IPS-NIHi11 (cell line): ENCODE measurements at regions not wholly inside any gene's neighbourhood (a gene's known extent, or its start where the extent isn't known, plus 50 kb on each side); places are given as distances from the start of the nearest gene placed in this dataset.

Experiments
- DNase-seq: peaks from one replicate; pipeline ENCODE4 v3.0.0; 2012; ENCODE audit warnings: mixed read lengths, low spot score

DNA sequence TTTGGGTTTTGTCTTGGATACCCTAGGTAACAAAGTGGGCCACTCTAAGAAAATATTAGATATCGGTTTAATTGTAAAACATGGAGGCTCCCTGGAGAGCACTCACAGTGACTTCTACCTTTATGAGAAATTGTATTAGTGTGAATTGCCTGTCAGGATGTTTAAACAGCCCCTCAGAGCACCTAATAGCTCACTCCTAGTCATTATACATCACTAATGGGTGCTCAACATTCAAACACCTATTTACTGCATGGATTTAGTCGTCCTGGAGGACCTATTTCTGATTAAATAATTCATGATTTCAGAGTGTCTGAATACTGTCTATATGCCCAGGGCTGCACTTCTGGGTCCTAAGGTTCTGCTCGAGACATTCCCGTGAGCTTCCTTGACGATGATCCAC, 430.2 kb upstream of the EEF2KMT start:
- no peak for DNase-seq

DNA sequence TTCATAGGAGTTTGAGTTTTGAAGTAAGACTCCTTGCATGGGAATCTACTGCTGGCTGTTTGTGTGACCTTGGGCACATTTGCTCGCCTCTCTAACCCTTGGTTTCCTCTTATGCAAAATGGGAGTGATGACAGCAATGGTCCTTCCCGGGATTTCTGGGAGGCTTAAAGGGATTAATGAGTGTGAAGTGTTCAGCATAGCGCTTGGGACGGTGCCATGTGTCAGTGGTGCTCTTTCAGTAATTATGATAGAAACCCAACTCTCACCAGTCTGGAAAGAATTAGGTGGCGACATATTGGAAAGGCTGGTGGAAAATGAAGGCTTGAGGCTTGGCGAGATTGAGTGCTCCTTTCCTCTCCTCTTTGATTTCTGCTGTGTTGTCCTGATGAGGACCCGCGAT, 429.2 kb upstream of the EEF2KMT start:
- DNase-seq: no peak

DNA sequence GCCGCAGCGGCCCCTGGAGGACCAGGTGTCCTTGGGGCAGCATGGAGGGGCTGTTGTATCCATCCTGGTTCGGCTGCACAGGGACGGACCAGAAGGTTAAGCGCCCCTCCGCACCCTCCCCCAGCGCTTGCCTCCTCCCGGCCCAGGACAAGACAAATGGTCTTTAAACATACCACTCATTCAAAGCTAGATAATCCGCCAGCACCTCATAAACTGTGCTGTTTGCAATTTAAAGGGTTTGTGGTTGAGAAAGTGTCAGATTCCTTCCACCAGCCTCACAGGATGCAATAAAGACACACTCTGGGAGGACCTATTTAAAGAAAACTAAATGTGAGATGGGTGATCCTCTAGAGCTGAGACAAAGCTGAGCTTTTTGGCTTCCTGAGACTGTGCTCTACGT, 426.2 kb upstream of the EEF2KMT start:
- peak; percentile 31 for DNase-seq

DNA sequence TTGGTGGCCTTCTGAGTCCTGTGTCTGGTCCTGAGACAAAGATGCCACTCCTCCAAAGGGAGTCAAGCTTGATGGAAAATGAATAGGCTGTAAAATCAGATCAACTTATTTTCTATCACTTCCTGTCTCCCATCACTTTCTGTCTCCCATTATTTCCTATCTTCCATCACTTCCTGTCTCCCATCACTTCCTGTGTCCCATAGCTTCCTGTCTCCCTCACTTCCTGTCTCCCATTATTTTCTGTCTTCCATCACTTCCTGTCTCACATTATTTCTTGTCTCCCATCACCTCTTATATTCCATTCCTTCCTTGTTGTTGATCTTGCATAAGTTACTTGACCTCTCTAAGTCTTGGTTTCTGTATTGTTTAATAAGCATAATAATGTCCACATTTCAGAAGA, 418.5 kb upstream of the EEF2KMT start:
- DNase-seq: no peak

DNA sequence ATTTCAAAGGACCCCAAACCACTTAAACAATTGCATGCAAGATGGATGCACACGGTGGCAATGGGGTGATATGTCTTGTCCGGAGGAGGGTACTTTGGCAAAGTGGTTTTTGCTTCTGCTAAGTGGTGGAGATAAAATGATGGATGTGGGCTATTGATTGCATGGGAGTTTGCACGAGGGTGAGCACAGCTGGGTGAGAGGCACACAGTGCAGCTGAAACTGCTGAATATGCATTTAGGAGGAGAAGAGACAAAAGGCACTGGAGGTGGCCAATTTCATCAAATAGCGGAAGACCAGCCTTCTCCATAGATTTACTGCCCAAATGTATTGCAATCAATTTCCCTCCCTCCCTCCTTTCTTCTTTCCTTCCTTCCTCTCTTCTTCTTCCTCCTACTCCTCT, 414.4 kb upstream of the EEF2KMT start:
- DNase-seq: no peak

DNA sequence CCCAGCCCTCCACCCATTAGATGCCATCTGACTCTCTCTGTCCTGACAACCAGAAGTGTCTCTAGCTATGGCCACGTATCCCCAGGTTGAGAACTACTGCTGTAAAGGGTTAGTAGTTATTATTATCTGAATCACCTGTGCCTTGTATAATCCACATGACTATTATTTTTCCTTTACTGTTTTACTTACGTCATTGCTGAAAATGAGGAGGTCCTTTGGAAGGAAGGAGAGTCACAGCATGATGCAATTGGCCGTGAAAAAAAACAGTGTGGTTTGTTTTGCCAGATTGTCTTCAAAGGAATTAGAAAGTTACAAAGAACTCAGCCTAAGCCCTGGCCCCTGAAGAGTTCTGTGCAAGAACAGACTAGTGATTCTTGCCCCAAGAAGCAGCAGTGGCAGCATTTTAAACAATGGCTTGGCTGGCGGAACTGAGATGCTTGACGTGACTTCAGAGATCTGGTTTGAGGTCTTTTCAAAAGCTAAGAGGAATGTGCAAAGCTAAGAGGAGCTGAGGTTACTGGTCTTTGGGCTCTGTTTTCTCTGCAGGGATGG, 413.3 kb upstream of the EEF2KMT start:
- no peak for DNase-seq

DNA sequence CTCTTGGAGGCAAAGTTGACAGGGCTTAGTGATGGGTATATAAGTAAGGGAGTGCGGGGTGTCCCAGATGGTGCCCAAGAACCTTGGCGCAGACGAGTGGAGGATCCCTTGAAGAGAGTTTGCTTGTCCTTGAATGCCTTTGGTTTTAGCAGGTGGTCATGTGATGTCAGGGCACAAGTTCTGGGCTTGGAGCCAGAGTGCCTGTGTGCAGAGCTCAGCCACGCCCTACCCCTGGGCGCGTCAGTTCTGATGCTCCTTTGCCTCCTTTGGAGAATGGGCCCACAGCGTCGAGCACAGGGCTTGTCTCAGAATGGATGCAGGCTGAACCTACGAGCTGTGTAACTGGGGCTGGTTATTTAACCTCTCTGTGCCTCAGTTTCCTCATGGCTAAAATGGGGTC, 412.2 kb upstream of the EEF2KMT start:
- DNase-seq: no peak

DNA sequence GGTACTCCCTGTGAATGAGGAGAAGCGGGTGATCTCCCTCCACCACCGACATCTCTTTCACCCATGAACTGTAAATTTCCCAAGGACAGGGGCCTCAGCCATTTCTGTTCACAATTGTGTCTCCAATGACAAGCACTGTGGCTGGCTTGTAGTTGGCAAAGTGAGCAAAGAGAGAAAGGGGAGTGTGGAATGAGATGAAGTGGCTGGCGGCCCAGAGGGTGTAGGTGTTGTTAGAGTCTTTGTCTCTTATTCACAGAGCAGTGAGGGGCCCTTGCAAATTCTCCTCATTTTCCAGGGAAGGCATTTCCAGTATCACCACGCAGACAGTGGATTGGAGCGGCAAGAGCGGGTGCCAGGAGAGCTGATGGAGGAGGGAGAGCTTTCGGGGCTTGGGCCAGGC, 411.7 kb upstream of the EEF2KMT start:
- DNase-seq: no peak

DNA sequence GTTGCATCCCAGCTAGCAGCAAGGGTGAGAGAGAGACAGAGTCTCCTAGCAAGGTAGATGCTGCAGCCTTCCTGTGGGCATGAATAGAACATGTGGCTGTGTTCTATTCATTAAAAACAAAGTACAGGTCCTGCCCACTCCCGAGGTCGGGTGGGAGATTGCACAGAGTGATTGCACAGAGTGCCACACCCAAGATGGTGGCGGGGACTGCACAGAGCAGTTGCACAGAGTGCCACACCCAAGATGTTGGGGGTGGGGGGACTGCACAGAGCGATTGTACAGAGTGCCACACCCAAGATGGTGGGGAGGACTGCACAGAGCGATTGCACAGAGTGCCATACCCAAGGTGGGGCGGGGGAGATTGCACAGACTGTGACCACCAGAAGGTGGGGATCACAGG, 410.8 kb upstream of the EEF2KMT start:
- DNase-seq: no peak

DNA sequence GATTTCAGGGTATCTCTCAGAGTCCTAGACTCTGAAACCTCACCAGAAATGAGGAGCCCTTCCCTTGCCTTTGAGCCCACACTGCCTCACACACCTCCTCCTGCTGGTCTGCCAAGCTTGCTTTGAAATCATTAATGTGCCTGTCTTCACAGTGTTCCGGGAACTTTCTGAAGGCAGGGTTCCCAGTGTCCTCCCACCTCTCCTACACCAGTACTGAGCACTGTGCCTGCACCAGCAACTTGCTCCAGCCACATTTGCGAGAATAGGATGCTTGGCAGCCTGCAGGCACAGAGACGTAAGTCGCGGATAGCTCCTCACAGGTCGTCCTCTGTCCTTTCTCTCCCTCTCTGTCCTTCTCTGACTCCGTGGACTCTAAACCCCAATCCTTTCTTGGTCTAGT, 408.4 kb upstream of the EEF2KMT start:
- no peak for DNase-seq

DNA sequence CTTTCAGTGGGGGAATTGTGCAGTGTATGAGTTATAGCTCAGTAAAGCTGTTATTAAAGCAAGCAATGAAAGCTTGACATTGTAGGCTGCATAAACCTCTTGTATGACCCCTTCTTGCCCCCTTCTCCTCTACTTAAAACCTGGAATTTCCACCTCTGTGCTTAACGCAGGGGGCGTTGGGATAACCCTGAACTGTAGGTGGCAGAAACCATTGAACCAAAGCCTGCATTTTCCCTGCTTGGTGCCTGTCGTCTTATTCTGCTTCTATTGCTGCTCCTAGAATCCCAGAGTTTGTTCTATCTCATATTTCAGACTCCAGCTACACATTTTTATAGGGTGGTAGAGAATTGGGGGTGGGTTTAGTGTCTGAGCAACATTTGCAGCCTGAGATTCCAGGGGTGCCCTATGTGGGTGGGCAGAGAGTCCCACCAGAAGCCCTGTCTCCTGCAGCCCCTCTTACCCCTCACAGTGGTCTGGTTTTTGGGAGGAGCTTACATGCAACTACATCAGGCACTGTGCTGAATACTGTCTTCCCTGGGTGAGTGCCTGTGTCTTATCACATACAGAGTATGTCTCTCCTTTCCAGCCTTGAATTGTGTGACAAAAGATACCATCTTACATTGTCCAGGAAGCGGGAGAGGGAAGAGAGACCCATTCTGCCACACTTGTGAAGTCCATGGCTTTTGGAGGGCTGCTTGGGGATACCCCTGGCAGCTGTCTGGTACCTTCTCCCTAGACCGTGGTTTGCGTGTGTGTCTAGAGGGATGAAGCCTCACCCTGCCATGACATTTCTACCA, 407.7 kb upstream of the EEF2KMT start:
- DNase-seq: no peak

DNA sequence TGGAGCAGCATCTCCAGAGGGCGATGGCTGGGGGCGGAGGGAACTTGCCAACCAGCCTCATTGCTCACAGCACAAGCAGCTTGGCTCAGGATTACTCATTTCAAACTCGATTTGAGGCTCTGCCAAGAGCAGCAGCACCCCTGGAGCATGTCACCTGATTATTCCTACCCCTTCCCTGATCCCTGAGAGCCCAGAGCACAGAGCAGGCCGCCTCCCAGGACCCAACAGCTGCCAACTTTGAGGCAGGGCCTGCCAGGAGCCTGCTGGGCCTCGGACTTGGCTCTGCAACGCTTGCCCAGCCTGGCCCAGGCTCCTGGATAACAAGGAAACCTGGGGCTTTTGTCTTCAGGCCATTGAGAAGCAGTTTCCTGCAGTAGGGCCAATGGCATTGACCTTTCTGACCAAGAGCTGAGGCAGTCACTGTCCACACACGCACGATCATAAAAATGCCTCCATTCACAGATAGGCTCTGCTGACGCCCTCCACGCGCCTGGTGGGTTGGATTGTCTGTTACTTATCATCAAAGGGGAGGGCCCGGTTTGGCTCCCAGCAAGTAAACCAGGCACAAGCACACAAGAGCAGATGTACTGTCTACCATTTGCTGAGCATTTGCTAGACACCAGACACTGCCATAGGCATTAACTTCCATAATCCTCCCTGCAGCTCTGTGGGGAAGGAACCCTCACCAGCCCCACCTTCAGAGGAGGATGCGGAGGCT, 406.6 kb upstream of the EEF2KMT start:
- no peak for DNase-seq

DNA sequence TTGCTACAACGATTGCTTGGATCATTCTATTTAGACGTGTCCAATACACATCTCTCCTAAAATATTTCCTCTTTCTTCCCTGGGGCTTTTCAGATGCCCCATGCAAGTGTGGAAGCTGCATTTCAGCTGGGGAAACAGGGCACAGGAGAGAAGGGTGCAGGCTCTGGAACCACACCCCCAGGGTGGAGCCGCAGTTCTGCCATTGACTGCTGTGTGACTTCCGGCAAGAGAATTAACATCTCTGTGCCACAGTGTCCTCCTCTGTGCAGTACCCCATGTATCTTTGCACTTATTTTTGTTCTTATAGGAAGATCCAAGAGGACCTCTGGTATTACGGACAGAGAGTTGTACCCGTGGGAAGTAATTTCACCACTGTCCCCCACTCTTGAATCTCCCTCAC, 405.3 kb upstream of the EEF2KMT start:
- no peak for DNase-seq

DNA sequence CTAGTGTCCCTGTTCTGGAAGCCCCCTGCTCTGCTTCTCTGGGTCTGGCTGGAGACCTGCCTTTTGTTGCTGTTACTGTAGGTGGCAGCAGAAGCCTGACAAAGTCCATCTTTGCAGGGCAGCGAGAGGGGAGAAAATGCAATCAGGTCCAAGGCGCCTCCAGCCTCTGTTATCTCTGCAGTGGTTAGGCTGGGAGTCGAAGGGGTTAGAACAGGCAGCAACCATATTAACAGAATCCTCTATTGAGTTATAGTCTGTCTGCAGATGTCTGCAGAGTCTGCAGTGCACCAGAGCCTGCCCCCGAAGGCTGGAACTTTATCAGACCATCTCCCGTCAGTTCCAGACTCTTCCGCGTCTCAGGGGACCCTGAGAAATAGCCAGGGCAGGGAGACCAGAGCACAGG, 404.9 kb upstream of the EEF2KMT start:
- DNase-seq: peak; percentile 59

DNA sequence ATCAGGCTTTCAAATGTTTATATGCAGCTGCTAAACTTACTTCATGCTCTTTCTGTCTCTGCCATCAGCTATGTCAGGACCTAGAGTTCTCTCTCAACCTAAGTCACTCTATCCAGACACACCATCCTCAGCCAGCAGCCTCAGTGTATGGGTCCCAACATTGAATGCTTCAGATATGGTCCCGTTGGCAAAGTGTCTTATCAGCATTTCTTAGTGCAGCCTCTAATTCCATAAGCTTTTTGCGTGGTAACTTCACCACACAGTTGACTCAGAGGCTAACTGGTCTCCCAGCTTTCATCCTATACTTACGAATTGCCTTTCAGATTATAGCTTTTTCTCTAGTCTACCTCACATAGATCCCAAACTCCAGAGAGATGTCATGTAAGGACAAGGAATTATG, 402.9 kb upstream of the EEF2KMT start:
- no peak for DNase-seq

DNA sequence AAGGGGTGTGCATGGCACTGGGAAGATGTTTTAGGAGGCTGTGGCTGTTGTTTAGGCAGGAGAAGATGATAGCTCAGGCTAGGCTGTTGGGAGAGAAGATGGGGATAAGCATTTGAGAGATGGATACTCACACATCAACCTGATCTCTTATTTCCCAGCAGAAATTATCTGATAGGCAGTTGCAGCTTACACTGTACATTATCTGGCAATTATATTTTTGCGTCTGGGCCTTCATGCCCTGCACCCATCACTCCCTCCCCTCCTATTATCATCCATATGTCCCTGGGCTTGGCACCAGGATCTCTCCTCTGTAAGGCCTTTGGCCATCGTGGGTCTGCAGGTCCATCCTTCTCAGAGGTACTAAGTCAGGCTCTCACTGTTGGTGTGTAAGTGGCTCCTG, 401.0 kb upstream of the EEF2KMT start:
- DNase-seq: no peak

DNA sequence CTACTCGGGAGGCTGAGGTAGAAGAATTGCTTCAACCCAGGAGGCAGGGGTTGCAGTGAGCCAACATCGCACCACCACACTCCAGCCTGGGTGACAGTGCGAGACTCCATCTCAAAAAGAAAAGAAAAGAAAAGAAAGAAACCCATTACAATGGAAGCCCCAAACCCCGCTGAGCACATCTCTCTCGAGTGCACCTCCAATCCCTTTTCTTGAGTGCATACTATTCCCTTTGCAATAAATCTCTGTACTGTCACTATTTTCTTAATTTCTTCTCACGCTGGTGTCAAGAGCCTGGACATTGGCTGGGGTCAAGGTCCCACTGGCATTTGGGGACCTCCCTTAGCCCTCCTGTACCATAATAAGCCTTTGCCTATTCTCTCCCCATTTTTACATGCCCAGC, 398.4 kb upstream of the EEF2KMT start:
- DNase-seq: no peak

DNA sequence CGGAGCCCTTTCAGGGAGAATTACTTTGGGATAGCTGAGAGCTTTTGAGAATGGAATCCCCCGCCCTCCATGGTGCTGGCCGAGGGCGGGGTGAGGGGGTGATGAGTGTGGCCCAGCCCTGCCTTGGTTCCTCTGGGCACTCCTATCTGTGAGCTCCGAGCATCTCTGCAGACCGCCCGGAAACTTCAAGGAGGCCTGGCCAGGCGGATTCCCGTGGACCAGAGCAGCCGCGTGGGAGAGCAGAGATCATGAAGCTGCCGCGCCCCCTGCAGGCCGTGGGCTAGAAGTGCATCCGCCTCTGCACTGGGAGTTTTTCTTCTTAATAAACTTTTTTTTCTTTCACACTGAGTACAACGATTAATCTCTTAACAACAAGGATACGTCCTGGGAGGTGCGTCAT, 392.9 kb upstream of the EEF2KMT start:
- peak; percentile 75 for DNase-seq

DNA sequence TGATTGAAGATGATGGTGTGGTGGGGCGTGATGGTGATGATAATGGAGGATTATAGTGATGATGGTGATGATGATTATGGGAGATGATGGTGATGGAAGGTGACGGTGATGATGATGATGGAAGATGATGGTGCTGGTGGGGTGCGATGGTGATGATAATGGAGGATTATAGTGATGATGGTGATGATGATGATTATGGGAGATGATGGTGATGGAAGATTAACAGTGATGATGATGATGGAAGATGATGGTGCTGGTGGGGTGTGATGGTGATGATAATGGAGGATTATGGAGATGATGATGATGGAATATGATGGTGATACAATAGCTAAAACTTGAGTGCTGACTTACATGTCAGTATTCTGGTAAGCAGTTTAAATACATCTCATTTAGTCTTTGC, 391.0 kb upstream of the EEF2KMT start:
- DNase-seq: no peak

DNA sequence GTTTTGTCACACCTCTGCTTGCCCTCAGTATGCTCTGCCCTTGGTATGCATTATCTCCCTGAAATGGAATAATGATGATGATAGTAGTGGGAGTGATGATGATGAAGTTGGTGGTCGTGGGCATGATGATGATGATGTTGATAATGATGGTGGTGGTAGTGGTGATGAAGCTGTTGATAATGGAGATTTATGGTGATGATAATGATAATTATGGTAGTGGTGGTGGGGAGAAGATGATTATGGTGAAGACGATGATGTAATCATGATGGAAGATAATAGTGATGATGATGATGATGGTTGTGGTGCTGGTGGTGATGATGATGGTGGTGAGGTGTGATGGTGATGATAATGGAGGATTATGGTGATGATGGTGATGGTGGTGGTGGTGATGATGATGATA, 390.1 kb upstream of the EEF2KMT start:
- DNase-seq: no peak

DNA sequence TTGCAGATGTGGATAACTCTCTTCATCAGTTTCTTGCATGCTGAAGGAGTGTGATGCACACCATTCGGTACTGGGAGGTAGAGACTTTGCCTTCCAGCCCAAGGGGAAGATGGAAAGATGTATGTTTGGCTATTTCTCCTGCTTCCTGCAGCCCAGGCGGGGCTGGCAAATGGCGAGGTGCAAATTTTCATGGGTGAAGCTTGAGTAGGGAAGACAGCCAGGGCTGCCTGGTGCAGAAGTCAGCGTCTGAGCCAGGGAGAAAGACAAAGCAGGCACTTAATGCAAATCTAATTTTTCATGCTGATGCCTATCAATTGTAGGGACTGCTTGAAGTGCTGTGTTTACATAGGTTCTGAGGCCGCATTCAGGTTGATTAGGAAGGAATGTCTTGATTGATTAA, 384.7 kb upstream of the EEF2KMT start:
- no peak for DNase-seq

DNA sequence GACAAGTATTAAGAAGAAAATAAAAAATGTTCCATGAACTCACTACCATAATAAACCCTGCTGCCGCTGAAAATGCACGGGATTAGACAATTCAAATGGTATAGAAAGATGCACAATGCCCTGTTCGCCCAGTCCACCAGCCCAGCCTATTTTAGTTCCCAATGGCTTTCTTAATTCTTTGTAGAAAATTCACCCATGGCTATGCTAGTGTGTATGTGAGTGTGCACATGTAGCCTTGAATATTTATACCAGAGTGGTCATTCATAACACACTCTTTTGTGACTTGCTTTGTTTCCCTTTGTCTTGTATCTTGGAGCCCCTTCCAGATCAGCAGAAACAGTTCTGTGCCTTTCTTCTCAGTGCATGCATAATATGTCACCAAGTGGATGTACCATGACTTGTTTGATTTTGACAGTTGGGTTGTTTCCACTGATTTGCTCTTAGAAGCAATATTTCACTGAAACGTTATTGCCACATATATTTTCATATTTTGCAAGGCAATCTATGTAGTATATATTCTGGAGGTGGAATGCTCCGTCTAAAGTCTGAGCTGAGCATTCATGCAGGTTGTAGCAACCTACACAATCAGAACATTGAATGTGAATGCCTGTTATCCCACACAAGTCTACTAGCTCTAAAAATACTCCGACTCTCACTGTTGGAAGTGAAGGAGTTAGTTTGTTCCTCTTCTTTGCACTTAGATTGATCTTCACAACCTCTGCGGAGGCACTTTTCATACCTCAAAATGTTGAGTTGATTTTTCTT, 383.0 kb upstream of the EEF2KMT start:
- DNase-seq: no peak

DNA sequence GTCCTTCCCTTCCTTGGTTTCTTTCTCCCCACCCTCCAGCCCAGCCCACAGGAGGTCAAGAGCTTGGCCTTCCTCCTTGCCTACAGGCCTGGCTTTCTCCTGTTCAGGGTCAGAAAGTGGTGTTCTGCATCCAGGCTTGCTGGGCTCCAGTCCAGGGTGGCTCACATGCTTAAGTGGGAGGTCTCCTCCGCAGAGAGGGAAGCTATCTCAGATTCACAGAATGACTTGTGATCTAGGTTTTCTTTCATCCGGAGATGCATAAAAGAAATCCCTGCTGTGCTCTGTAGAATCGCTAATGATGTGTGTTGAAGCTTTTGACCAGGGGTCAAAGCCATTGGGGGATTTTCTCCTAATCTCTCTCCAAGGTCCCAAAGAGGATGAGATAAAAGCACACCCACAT, 382.3 kb upstream of the EEF2KMT start:
- DNase-seq: peak; percentile 21
